H9 (cell line): ENCODE measurements at regions not wholly inside any gene's neighbourhood (a gene's known extent, or its start where the extent isn't known, plus 50 kb on each side); places are given as distances from the start of the nearest gene placed in this dataset.

Source experiments
- DNase-seq: peaks from one replicate; pipeline ENCODE4 v3.0.0-alpha.2; 2017
- H2AFZ ChIP-seq: one replicate; pipeline ENCODE4 v1.6.1; 2013; ENCODE audit warnings: mild to moderate bottlenecking, low read length, control low read depth, moderate library complexity
- H2AK5ac ChIP-seq: 2 replicates; pipeline ENCODE4 v1.6.1; 2013; ENCODE audit warnings: low read length, control low read depth, mixed read lengths; ENCODE audit not compliant: insufficient read length
- H2BK120ac ChIP-seq: one replicate; pipeline ENCODE4 v1.6.1; 2013; ENCODE audit warnings: low read depth, mild to moderate bottlenecking, low read length, control low read depth, inconsistent platforms; ENCODE audit not compliant: poor library complexity, severe bottlenecking
- H2BK12ac ChIP-seq: 2 replicates; pipeline ENCODE4 v1.6.1; 2013; ENCODE audit warnings: low read length, control low read depth, mixed read lengths, low read depth; ENCODE audit not compliant: insufficient read length
- H2BK15ac ChIP-seq: 2 replicates; pipeline ENCODE4 v1.6.1; 2013; ENCODE audit warnings: low read depth, low read length, control low read depth
- H2BK20ac ChIP-seq: one replicate; pipeline ENCODE4 v1.6.1; 2013; ENCODE audit warnings: low read depth, mild to moderate bottlenecking, low read length, control low read depth, inconsistent platforms; ENCODE audit not compliant: poor library complexity, severe bottlenecking
- H2BK5ac ChIP-seq: 2 replicates; pipeline ENCODE4 v1.6.1; 2013; ENCODE audit warnings: low read length, control low read depth, mixed read lengths; ENCODE audit not compliant: insufficient read length
- H3K14ac ChIP-seq: 2 replicates; pipeline ENCODE4 v1.6.1; 2013; ENCODE audit warnings: low read length, control low read depth; ENCODE audit not compliant: insufficient read depth
- H3K18ac ChIP-seq: 2 replicates; pipeline ENCODE4 v1.6.1; 2013; ENCODE audit warnings: low read depth, mild to moderate bottlenecking, mixed read lengths, low read length, control low read depth; ENCODE audit not compliant: insufficient read length
- H3K23ac ChIP-seq: 2 replicates; pipeline ENCODE4 v1.6.1; 2013; ENCODE audit warnings: low read length, control low read depth, mixed read lengths, low read depth; ENCODE audit not compliant: insufficient read length
- H3K23me2 ChIP-seq: 2 replicates; pipeline ENCODE4 v1.6.1; 2013; ENCODE audit warnings: low read depth, mild to moderate bottlenecking, mixed read lengths, low read length, control low read depth; ENCODE audit not compliant: insufficient read length, poor library complexity, severe bottlenecking
- H3K27ac ChIP-seq: 2 replicates; pipeline ENCODE4 v1.5.1; 2013; ENCODE audit warnings: low read length, control low read depth, mixed read lengths, low read depth; ENCODE audit not compliant: insufficient read length
- H3K27me3 ChIP-seq: 2 replicates; pipeline ENCODE4 v1.6.1; 2013; ENCODE audit warnings: low read length, control low read depth, inconsistent platforms; ENCODE audit not compliant: insufficient read depth
- H3K4ac ChIP-seq: 2 replicates; pipeline ENCODE4 v1.6.1; 2013; ENCODE audit warnings: low read depth, mild to moderate bottlenecking, control low read depth, inconsistent platforms, low read length, moderate library complexity
- H3K4me1 ChIP-seq: 2 replicates; pipeline ENCODE4 v1.6.1; 2013; ENCODE audit warnings: low read length, control low read depth, inconsistent platforms; ENCODE audit not compliant: insufficient read depth
- H3K4me2 ChIP-seq: 2 replicates; pipeline ENCODE4 v1.6.1; 2013; ENCODE audit warnings: low read length, control low read depth, mixed read lengths; ENCODE audit not compliant: insufficient read length, insufficient read depth
- H3K56ac ChIP-seq: 2 replicates; pipeline ENCODE4 v1.6.1; 2013; ENCODE audit warnings: low read depth, mild to moderate bottlenecking, mixed read lengths, low read length, control low read depth; ENCODE audit not compliant: insufficient read length
- H3K79me1 ChIP-seq: 2 replicates; pipeline ENCODE4 v1.6.1; 2013; ENCODE audit warnings: low read depth, mild to moderate bottlenecking, moderate library complexity, low read length, control low read depth, inconsistent platforms; ENCODE audit not compliant: insufficient read depth, poor library complexity, severe bottlenecking
- H3K79me2 ChIP-seq: 2 replicates; pipeline ENCODE4 v1.6.1; 2013; ENCODE audit warnings: low read length, control low read depth, inconsistent platforms; ENCODE audit not compliant: insufficient read depth
- H3K9ac ChIP-seq: 2 replicates; pipeline ENCODE4 v1.6.1; 2013; ENCODE audit warnings: low read length, control low read depth, mixed read lengths; ENCODE audit not compliant: insufficient read length; ENCODE audit errors: extremely low read depth
- H3K9me3 ChIP-seq: one replicate; pipeline ENCODE4 v1.6.1; 2013; ENCODE audit warnings: low read depth, low read length, inconsistent platforms; ENCODE audit not compliant: control insufficient read depth
- H3T11ph ChIP-seq: one replicate; pipeline ENCODE4 v1.6.1; 2013; ENCODE audit warnings: mild to moderate bottlenecking, low read length, control low read depth, inconsistent platforms
- H4K20me1 ChIP-seq: one replicate; pipeline ENCODE4 v1.6.1; 2013; ENCODE audit not compliant: control insufficient read depth, insufficient read length, insufficient read depth
- H4K5ac ChIP-seq: 2 replicates; pipeline ENCODE4 v1.6.1; 2013; ENCODE audit warnings: low read depth, mild to moderate bottlenecking, mixed read lengths, low read length, control low read depth; ENCODE audit not compliant: insufficient read length
- H4K8ac ChIP-seq: replicated peaks from 2 replicates; pipeline ENCODE4 v1.6.1; 2013; ENCODE audit warnings: low read length, control low read depth, mixed read lengths, low read depth; ENCODE audit not compliant: insufficient read length
- H4K91ac ChIP-seq: 2 replicates; pipeline ENCODE4 v1.6.1; 2013; ENCODE audit warnings: low read depth, mild to moderate bottlenecking, moderate library complexity, mixed read lengths, low read length, control low read depth; ENCODE audit not compliant: insufficient read length
- H3K27ac Mint-ChIP-seq, 3 experiments: 2 replicates in 2 of 3; 3 replicates in 1 of 3; pipeline ENCODE4 v1.8.0; 2020 to 2021; ENCODE audit warnings: mixed read lengths in 3 of 3, mild to moderate bottlenecking in 1 of 3, moderate library complexity in 1 of 3
- H3K27me3 Mint-ChIP-seq: 2 replicates; pipeline ENCODE4 v1.8.0; 2021; ENCODE audit warnings: low read depth, mild to moderate bottlenecking, moderate library complexity, mixed read lengths
- H3K36me3 Mint-ChIP-seq, 3 experiments: 2 replicates in 2 of 3; 3 replicates in 1 of 3; pipeline ENCODE4 v1.8.0; 2020 to 2021; ENCODE audit warnings: low read depth in 3 of 3, mixed read lengths in 3 of 3; ENCODE audit not compliant: insufficient read depth in 1 of 3
- H3K4me1 Mint-ChIP-seq, 2 experiments: 2 replicates each; pipeline ENCODE4 v1.8.0; 2020; ENCODE audit warnings: mixed read lengths in 2 of 2
- H3K4me3 Mint-ChIP-seq, 2 experiments: 2 replicates in 1 of 2; 3 replicates in 1 of 2; pipeline ENCODE4 v1.8.0; 2020 to 2021; ENCODE audit warnings: mild to moderate bottlenecking in 2 of 2, mixed read lengths in 2 of 2, moderate library complexity in 1 of 2
- H3K9me3 Mint-ChIP-seq, 2 experiments: 2 replicates in 1 of 2; 3 replicates in 1 of 2; pipeline ENCODE4 v1.8.0; 2020; ENCODE audit warnings: mild to moderate bottlenecking in 2 of 2, mixed read lengths in 2 of 2, moderate library complexity in 1 of 2
- WGBS: extraction: QIAGEN DNeasy Blood & Tissue Kit; methylation state at CpG from one replicate; pipeline ENCODE4 v1.1.7; 2013; ENCODE audit warnings: missing lambda C conversion rate, low lambda C conversion rate, mixed read lengths; ENCODE audit not compliant: insufficient read length; ENCODE audit errors: extremely low coverage; 5-methylcytosine and 5-hydroxymethylcytosine counted together
- TF ChIP-seq, protein P1 (sequence below): fragments of 200-600 bp; sonication (generic); conservative IDR thresholded peaks from 3 replicates; pipeline ENCODE4 v1.8.0; 2021; ENCODE audit warnings: antibody characterized with exemption, mild to moderate bottlenecking

DNA sequence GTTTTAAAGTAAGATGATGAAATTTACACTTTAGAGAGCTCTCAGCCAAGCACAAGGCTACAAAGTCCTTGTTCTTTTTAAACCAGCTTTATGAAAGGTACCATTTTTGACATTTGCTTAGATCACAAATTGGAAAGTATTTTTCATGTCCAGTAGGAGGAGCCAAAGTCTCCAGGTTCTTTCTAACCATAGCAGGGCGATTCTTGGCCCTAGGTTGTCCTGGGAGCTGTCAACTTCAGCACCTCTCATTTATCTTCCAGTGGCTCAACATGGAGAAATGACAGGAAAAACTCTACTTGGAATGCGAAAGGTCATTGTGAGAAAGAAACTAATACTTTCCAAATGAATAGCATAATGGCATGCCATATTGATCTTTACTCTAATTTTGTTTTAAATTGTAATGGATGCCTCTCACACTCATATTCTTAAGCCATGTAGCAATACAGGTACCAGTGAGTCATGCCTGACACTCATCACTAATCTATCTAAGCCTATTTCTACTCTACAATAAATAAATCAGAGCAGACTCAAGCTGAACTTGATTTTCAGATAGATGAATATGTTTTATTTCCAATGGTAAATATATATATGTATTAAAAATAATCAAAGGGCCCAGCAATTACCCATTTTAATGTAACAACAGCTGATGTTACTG is 919.1 kb upstream of the EEF2KMT start:
- Histone ChIP-seq H2BK12ac (no peak overlapping the region), H3K79me2 (no peaks in the 10 kb centered on the region), H3K18ac (no peak overlapping the region), H2BK15ac (no peak overlapping the region), H3K79me1 (no peaks in the 10 kb centered on the region), H3K23me2 (peaks cover 20% of the 10 kb centered on the region), H2BK120ac (no peak overlapping the region), H3K4me1 (no peaks in the 10 kb centered on the region), H2BK20ac (no peak overlapping the region), H4K8ac (no peak overlapping the region), H3K56ac (no peak overlapping the region), H3K27ac (no peak overlapping the region), H4K5ac (no peak overlapping the region), H2AK5ac (no peak overlapping the region), H3K9ac (no peak overlapping the region), H4K20me1 (no peaks in the 10 kb centered on the region), H2BK5ac (no peak overlapping the region), H3K14ac (no peak overlapping the region), H3K27me3 (peaks cover 17% of the 10 kb centered on the region; the same call in 1 of the 2 replicates), H2AFZ (no peak overlapping the region), H3K9me3 (no peaks in the 10 kb centered on the region), H3T11ph (no peak overlapping the region), H3K4ac (no peak overlapping the region), H3K23ac (no peak overlapping the region), H3K4me2 (no peak overlapping the region), H4K91ac (no peak overlapping the region)
- TF ChIP-seq, protein P1, sequence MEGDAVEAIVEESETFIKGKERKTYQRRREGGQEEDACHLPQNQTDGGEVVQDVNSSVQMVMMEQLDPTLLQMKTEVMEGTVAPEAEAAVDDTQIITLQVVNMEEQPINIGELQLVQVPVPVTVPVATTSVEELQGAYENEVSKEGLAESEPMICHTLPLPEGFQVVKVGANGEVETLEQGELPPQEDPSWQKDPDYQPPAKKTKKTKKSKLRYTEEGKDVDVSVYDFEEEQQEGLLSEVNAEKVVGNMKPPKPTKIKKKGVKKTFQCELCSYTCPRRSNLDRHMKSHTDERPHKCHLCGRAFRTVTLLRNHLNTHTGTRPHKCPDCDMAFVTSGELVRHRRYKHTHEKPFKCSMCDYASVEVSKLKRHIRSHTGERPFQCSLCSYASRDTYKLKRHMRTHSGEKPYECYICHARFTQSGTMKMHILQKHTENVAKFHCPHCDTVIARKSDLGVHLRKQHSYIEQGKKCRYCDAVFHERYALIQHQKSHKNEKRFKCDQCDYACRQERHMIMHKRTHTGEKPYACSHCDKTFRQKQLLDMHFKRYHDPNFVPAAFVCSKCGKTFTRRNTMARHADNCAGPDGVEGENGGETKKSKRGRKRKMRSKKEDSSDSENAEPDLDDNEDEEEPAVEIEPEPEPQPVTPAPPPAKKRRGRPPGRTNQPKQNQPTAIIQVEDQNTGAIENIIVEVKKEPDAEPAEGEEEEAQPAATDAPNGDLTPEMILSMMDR: peak; percentile 83
- no peak overlapping the region for H3K27ac Mint-ChIP-seq
- peaks cover 9 to 10% of the 10 kb centered on the region in 2 experiments for H3K4me1 Mint-ChIP-seq
- H3K4me3 Mint-ChIP-seq: no peak overlapping the region
- peak; percentile 45 for DNase-seq
- no CpG with 5 or more reads among the region's 2 CpGs for WGBS
- no peaks in the 10 kb centered on the region; a peak in 1 of 5 replicates for H3K9me3 Mint-ChIP-seq
- H3K36me3 Mint-ChIP-seq: no peaks in the 10 kb centered on the region; a peak in 1 of 7 replicates
- peaks cover 51% of the 10 kb centered on the region for H3K27me3 Mint-ChIP-seq
